Esophagus muscularis mucosa (tissue), 3 donors: ENCODE measurements at regions not wholly inside any gene's neighbourhood (a gene's known extent, or its start where the extent isn't known, plus 50 kb on each side); places are given as distances from the start of the nearest gene placed in this dataset.

Source experiments
- EP300 ChIP-seq: sonication (generic); formaldehyde crosslinking; IDR thresholded peaks from one replicate; pipeline ENCODE4 v1.6.1; 2017; ENCODE audit warnings: antibody characterized with exemption
- TF ChIP-seq, protein P1 (sequence below), 3 experiments: fragments of 200-600 bp in 2 of 3; fragments of 450-650 bp in 1 of 3; sonication (generic) in 2 of 3; IDR thresholded peaks; one replicate each; pipeline ENCODE4 v1.5.1; 2017 to 2019; ENCODE audit warnings: antibody characterized with exemption in 3 of 3, mild to moderate bottlenecking in 2 of 3, moderate library complexity in 1 of 3

DNA sequence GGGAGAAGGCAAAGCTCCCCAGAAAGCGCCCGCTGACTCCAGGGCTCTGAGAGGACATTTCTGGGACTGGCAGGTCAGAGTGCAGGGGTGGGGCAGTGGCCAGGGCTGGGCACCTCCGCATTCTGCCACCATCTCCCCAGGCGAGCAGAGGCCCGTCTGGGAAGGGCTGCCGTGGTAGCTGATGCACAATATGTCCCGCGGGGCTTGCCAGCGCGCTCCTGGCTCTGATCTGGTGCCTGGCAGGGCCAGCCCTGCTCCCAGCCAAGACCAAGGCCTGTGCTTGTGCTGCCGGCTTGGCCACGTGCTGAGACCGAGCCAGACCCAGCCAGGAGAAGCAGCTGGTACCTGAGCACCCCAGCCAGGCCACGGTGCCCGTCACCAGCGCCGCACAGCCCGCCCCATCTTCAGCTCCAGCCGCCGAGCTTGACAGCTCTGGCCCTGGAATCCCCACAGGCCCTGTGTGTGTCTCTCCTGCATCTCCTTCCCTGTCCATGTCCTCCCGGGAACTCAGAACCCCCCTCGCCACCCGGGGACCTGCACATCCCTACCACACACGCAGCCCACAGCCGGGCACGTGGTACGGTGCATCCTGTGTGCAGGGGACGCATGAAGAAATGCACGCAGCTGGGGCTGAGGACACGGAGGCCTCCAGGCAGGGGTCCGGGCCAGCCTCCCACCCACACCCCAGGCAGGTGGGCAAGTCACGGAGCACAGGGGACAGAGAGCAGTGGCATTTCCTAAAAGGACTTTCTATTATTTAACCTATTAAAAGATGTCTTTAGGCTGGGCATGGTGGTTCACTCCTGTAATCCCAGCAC lies 68.6 kb upstream of the C14orf180 start:
- TF ChIP-seq EP300: no peak
- TF ChIP-seq, protein P1, sequence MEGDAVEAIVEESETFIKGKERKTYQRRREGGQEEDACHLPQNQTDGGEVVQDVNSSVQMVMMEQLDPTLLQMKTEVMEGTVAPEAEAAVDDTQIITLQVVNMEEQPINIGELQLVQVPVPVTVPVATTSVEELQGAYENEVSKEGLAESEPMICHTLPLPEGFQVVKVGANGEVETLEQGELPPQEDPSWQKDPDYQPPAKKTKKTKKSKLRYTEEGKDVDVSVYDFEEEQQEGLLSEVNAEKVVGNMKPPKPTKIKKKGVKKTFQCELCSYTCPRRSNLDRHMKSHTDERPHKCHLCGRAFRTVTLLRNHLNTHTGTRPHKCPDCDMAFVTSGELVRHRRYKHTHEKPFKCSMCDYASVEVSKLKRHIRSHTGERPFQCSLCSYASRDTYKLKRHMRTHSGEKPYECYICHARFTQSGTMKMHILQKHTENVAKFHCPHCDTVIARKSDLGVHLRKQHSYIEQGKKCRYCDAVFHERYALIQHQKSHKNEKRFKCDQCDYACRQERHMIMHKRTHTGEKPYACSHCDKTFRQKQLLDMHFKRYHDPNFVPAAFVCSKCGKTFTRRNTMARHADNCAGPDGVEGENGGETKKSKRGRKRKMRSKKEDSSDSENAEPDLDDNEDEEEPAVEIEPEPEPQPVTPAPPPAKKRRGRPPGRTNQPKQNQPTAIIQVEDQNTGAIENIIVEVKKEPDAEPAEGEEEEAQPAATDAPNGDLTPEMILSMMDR (IDR thresholded peaks at IDR 0.05): no peak
